ENCODE measurements at regions not wholly inside any gene's neighbourhood (a gene's known extent, or its start where the extent isn't known, plus 50 kb on each side); places are given as distances from the start of the nearest gene placed in this dataset.

DNA sequence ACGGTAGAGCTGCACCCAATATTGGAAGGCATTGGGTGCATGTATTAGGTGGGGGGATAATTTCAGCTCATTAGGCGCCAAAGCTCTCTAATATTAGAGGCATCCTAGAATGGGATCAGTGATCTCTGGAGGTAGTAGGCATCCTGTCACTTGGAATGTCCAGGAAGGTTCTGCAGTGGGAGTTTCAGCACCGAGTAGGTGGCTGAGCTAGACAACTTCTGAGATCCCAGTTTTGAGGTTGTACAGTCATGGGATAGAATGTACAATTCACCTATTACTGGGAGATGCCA is 210.9 kb downstream of the MYCN start:
- TF ChIP-seq, protein P1, sequence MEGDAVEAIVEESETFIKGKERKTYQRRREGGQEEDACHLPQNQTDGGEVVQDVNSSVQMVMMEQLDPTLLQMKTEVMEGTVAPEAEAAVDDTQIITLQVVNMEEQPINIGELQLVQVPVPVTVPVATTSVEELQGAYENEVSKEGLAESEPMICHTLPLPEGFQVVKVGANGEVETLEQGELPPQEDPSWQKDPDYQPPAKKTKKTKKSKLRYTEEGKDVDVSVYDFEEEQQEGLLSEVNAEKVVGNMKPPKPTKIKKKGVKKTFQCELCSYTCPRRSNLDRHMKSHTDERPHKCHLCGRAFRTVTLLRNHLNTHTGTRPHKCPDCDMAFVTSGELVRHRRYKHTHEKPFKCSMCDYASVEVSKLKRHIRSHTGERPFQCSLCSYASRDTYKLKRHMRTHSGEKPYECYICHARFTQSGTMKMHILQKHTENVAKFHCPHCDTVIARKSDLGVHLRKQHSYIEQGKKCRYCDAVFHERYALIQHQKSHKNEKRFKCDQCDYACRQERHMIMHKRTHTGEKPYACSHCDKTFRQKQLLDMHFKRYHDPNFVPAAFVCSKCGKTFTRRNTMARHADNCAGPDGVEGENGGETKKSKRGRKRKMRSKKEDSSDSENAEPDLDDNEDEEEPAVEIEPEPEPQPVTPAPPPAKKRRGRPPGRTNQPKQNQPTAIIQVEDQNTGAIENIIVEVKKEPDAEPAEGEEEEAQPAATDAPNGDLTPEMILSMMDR (IDR thresholded peaks at IDR 0.05), result no peak
- no peaks in the 10 kb centered on the region for H3K4me1 Mint-ChIP-seq (ENCODE audit: unreplicated experiment)
- no peak overlapping the region for H3K4me3 Mint-ChIP-seq (ENCODE audit: unreplicated experiment)
- no peaks in the 10 kb centered on the region for H3K36me3 Mint-ChIP-seq (ENCODE audit: unreplicated experiment)
- peaks cover 14% of the 10 kb centered on the region for H3K9me3 Mint-ChIP-seq (ENCODE audit: unreplicated experiment)
- DNase-seq (ENCODE audit: extremely low spot score, unreplicated experiment), result peak; percentile 21
- no peaks in the 10 kb centered on the region for H3K27me3 Mint-ChIP-seq (ENCODE audit: unreplicated experiment)
- no peak overlapping the region for H3K27ac Mint-ChIP-seq (ENCODE audit: unreplicated experiment)

DNA sequence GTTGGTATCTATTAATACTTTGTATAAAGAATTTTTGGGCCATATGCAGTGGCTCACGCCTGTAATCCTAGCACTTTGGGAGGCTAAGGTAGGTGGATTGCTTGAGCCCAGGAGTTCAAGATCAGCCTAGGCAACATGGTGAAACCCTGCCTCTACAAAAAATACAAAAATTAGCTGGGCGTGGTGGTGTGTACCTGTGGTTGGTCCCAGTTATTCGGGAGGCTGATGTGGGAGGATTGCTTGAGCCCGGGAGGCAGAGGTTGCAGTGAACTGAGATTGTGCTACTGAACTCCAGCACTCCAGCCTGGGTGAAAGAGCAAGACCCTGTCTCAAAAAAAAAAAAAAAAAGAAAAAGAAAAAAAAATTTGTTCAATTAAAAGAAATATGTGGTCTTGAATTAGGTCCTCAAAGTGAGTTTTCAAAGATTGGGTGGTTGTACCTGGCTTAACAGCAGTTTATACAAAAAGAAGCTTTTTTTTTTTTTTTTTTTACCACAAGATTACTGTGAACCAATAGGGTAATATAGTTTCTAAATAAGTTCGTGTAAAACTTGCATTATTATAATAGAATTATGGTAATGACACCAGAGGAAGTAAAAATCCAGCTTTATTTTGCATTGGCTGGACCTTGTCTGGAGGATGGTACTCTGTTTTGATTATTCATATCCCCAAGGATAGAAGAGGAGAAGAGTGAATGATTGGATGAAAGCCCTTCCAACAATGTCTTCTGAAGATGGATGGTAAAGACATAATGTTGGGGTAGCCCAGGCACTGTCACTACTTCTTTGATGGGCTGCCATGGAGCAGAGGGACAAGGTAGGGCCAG is 210.3 kb downstream of the MYCN start:
- Mint-ChIP-seq H3K4me1 (ENCODE audit: unreplicated experiment) (no peaks in the 10 kb centered on the region), H3K36me3 (ENCODE audit: unreplicated experiment) (no peaks in the 10 kb centered on the region), H3K4me3 (ENCODE audit: unreplicated experiment) (no peak overlapping the region), H3K27me3 (ENCODE audit: unreplicated experiment) (no peaks in the 10 kb centered on the region), H3K27ac (ENCODE audit: unreplicated experiment) (no peak overlapping the region), H3K9me3 (ENCODE audit: unreplicated experiment) (peaks cover 14% of the 10 kb centered on the region)
- peak; percentile 17 for DNase-seq (ENCODE audit: extremely low spot score, unreplicated experiment)
- TF ChIP-seq, protein P1 (IDR thresholded peaks at IDR 0.05), result no peak

DNA sequence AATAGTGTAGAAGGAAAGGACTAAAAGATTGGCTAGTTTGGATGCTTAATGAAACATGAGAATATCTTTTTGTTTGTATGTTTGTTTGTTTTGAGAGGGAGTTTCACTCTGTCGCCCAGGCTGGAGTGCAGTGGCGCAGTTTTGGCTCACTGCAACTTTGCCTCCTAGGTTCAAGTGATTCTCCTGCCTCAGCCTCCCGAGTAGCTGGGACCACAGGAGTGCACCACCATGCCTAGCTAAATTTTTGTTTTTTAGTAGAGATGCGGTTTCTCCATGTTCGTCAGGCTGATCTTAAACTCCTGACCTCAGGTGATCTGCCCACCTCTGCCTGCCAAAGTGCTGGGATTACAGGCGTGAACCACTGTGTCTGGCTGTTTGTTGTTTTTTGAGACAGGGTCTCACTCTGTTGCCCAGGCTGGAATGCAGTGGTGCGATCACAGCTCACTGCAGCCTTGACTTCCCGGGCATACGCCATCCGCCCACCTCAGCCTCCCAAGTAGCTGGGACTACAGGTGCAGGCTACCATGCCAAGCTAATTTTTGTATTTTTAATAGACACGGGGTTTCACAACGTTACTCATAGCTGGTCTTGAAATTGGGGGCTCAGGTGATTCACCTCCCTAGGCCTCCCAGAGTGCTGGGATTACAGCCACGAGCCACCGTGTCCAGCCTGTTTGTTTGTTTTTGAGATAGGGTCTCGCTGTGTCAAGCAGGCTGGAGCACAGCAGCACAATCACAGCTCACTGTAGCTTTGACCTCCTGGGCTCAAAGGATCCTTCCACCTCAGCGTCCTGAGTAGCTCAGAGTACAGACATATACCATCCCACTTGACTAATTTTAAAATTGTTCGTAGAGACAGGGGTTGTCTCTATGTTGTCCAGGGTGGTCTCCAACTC is 209.2 kb downstream of the MYCN start:
- TF ChIP-seq, protein P1 (IDR thresholded peaks at IDR 0.05), result no peak
- no peak overlapping the region for H3K27ac Mint-ChIP-seq (ENCODE audit: unreplicated experiment)
- H3K4me1 Mint-ChIP-seq (ENCODE audit: unreplicated experiment), result no peaks in the 10 kb centered on the region
- H3K4me3 Mint-ChIP-seq (ENCODE audit: unreplicated experiment), result no peak overlapping the region
- no peaks in the 10 kb centered on the region for H3K27me3 Mint-ChIP-seq (ENCODE audit: unreplicated experiment)
- H3K36me3 Mint-ChIP-seq (ENCODE audit: unreplicated experiment), result no peaks in the 10 kb centered on the region
- DNase-seq (ENCODE audit: extremely low spot score, unreplicated experiment), result peak; percentile 56
- H3K9me3 Mint-ChIP-seq (ENCODE audit: unreplicated experiment), result peaks cover 14% of the 10 kb centered on the region

DNA sequence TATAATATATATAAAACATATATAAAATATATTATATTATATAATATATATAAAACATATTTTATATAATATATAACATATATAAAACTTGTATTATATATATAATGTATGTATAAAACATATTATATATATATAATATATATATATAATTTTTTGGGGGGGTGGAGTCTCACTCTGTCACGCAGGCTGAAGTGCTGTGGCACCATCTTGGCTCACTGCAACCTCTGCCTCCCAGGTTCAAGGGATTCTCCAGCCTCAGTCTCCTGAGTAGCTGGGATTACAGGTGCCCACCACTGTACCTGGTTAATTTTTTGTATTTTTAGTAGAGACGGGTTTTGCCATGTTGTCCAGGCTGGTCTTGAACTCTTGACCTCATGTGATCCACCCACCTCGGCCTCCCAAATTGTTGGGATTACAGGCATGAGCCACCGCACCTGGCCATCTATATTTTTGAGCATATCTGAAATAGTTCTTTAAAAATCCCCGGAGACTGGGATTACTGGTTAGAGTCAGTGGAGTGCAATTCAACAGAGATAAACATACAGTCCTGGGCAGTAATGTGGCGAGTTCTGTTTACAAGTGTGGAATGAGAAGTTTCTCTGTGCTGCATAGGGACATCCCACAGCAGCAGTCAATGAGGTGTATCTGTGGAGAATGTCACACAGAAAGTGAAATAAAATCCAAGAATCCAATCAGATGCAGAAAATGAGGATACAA is 208.4 kb downstream of the MYCN start:
- TF ChIP-seq, protein P1 (IDR thresholded peaks at IDR 0.05), result no peak
- Mint-ChIP-seq H3K36me3 (ENCODE audit: unreplicated experiment) (no peaks in the 10 kb centered on the region), H3K4me1 (ENCODE audit: unreplicated experiment) (no peaks in the 10 kb centered on the region), H3K4me3 (ENCODE audit: unreplicated experiment) (no peak overlapping the region), H3K9me3 (ENCODE audit: unreplicated experiment) (peaks cover 14% of the 10 kb centered on the region), H3K27ac (ENCODE audit: unreplicated experiment) (no peak overlapping the region), H3K27me3 (ENCODE audit: unreplicated experiment) (no peaks in the 10 kb centered on the region)
- DNase-seq (ENCODE audit: extremely low spot score, unreplicated experiment), result peak; percentile 49

All from osteocyte (in vitro differentiated cells).